Urothelium cell line (cell line): ENCODE measurements at regions not wholly inside any gene's neighbourhood (a gene's known extent, or its start where the extent isn't known, plus 50 kb on each side); places are given as distances from the start of the nearest gene placed in this dataset.
"Not testable (repeated sequence)": the region's sequence is repeated elsewhere in the genome, so short reads cannot be mapped to it uniquely, and the experiment has no call there.

ENCODE experiments used
- DNase-seq: peaks from one replicate; pipeline ENCODE4 v3.0.0; 2011; ENCODE audit warnings: low spot score, mixed read lengths
- FAIRE-seq: peaks from 2 replicates; lab custom pipeline; 2011; peaks lifted over from hg19 to GRCh38; lab: Jason Lieb, UNC

- FAIRE-seq (no peak), DNase-seq (no peak)
Measured at GRCh38 chr13:104980586-104980985, 1554.9 kb downstream of the EFNB2 start.

GRCh38 chr13:104979281-104980030 is 1556.0 kb downstream of the EFNB2 start:
- no peak for FAIRE-seq
- DNase-seq = no peak

- DNase-seq = no peak
Measured at GRCh38 chr13:104976986-104977385, 1558.5 kb downstream of the EFNB2 start.

GRCh38 chr13:104975272-104975671 is 1560.2 kb downstream of the EFNB2 start:
- FAIRE-seq (no peak), DNase-seq (no peak)

More at GRCh38 chr13:104976986-104977385, 1558.5 kb downstream of the EFNB2 start:
- no peak for FAIRE-seq

GRCh38 chr13:104968876-104969275 is 1566.6 kb downstream of the EFNB2 start:
- FAIRE-seq = no peak
- DNase-seq = no peak

GRCh38 chr13:104967836-104968630 is 1567.4 kb downstream of the EFNB2 start:
- FAIRE-seq = no peak
- no peak for DNase-seq

GRCh38 chr13:104967376-104967775 is 1568.1 kb downstream of the EFNB2 start:
- FAIRE-seq = no peak

GRCh38 chr13:104962411-104962810 is 1573.1 kb downstream of the EFNB2 start:
- no peak for DNase-seq
- FAIRE-seq = no peak

More at GRCh38 chr13:104967376-104967775, 1568.1 kb downstream of the EFNB2 start:
- DNase-seq = no peak

GRCh38 chr13:104961246-104961645 is 1574.2 kb downstream of the EFNB2 start:
- FAIRE-seq = no peak

GRCh38 chr13:104954210-104954609 is 1581.3 kb downstream of the EFNB2 start:
- FAIRE-seq (no peak), DNase-seq (no peak)

More at GRCh38 chr13:104961246-104961645, 1574.2 kb downstream of the EFNB2 start:
- DNase-seq = no peak

GRCh38 chr13:104953588-104953987 is 1581.9 kb downstream of the EFNB2 start:
- DNase-seq = no peak
- FAIRE-seq = no peak

GRCh38 chr13:104949840-104950740 is 1585.4 kb downstream of the EFNB2 start:
- FAIRE-seq (no peak), DNase-seq (peak; percentile 16)

GRCh38 chr13:104944176-104944575 is 1591.3 kb downstream of the EFNB2 start:
- FAIRE-seq (no peak), DNase-seq (no peak)

GRCh38 chr13:104943331-104943730 is 1592.1 kb downstream of the EFNB2 start:
- FAIRE-seq = no peak
- DNase-seq = no peak

- FAIRE-seq (no peak), DNase-seq (no peak)
Measured at GRCh38 chr13:104937881-104938280, 1597.6 kb downstream of the EFNB2 start.

GRCh38 chr13:104936304-104936703 is 1599.2 kb downstream of the EFNB2 start:
- FAIRE-seq = no peak

GRCh38 chr13:104920513-104920912 is 1614.9 kb downstream of the EFNB2 start:
- not testable (repeated sequence) for FAIRE-seq, DNase-seq

More at GRCh38 chr13:104936304-104936703, 1599.2 kb downstream of the EFNB2 start:
- DNase-seq = no peak

- FAIRE-seq (no peak), DNase-seq (no peak)
Measured at GRCh38 chr13:104920091-104920490, 1615.4 kb downstream of the EFNB2 start.

GRCh38 chr13:104900191-104900817 is 1635.2 kb downstream of the EFNB2 start:
- DNase-seq = no peak
- no peak for FAIRE-seq

- no peak for FAIRE-seq
- DNase-seq = no peak
Measured at GRCh38 chr13:104898484-104898883, 1637.0 kb downstream of the EFNB2 start.
